ENCODE measurements at regions not wholly inside any gene's neighbourhood (a gene's known extent, or its start where the extent isn't known, plus 50 kb on each side); places are given as distances from the start of the nearest gene placed in this dataset.
"Not testable (repeated sequence)": the region's sequence is repeated elsewhere in the genome, so short reads cannot be mapped to it uniquely, and the experiment has no call there.

DNA sequence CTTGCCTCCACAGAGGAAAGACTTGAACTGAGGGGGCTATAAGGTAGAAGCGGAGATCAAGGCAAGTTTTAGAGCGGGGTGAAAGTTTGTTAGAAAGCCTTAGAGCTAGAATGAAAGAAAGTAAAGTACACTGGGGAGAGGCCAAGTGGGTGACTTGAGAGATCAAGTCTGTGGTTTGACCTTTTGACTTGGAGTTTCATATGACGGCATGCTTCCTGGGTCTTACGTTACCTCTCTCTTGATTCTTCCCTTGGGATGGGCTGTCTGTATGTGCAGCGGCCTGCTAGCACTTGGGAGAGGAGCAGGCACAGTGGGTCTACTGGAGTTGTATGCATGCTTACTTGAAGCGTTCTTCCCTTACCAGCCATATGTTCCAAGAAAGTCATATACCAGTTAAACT, 1768.5 kb downstream of the PCDH9 start:
- DNase-seq, result no peak

DNA sequence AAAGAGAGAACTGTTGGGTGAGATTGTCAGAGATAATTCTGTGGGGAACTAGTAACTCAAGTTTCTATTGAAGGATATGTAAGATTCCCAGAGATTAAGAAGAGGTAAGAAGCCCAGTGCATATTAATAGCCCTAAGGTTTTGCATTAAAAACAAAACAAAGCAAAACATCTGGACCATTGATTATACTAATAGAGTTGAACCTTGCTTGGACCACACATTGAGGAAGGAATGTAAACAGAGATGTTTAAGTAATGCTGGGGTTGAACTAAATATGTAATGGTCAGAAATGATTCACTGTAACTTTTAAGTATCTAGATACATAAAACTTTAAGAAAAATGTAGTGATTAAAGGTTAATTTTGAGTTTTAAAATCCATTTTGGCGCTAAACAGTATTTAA, 1770.0 kb downstream of the PCDH9 start:
- no peak for DNase-seq

DNA sequence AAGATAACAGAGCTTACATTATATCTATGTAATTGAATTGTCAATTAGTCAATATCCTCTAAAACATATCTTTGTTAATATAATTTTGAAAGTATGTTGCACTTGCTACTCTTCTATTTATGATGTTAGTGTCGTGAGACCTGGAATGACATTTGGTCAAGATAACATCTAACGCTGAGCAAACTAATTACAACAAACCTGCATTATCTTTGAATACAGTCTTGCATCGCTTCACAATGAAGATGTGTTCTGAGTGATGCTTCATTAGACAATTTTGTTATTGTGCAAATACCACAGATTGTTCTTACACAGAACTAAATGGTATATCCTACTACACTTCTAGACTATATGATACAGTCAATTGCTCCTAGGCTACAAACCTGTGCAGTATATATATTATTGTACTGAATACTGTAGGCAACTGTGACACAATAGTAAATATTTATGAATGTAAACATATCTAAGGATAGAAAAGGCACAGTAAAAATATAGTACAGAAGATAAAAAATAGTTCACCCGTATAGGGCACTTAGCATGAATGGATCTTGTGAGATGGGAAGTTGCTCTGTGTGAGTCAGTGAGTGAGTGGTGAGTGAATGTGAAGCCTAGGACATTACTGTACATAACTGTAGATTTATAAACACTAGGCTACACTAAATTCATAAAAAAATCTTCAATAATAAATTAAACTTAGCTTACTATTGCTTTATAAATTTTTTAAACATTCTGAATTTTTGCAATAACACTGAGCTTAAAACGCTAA, 1773.8 kb downstream of the PCDH9 start:
- DNase-seq, result no peak

DNA sequence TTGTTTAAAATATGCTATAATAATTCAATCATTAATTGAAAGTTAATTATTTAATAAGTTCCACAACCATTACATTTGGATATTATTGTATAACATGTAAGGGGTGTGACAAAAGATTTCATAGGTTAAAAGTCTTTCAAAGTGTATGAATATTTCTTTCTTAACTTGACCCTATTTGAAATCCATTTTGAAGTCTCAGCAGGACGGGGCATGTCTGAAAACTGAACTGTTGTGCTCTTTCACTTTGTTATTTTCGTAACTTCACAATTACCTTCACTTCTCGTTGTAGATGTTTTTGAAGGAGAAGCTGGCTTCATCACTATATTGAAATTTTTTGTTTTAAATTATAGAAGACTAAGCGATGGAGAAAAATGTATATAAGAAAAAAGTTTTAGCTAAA, 1775.7 kb downstream of the PCDH9 start:
- no peak for DNase-seq

DNA sequence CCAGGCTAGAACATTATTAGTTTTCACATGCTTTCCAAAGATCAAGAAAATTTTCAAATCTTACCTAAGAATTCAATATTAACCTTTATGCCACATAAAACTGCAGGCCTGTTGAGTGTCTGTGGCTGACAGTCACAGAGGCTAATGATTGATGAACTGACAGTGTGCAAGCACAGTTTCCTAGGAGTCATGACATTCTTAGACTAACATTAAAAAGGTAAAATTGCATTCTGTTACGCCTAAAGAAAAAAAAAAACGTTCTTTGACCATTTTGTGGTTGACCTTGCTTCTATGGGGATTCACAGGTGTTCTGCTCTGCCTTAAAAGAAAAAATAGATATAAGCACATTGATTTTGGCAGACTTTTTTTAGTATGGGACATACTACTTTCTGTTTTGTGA, 1776.2 kb downstream of the PCDH9 start:
- no peak for DNase-seq

DNA sequence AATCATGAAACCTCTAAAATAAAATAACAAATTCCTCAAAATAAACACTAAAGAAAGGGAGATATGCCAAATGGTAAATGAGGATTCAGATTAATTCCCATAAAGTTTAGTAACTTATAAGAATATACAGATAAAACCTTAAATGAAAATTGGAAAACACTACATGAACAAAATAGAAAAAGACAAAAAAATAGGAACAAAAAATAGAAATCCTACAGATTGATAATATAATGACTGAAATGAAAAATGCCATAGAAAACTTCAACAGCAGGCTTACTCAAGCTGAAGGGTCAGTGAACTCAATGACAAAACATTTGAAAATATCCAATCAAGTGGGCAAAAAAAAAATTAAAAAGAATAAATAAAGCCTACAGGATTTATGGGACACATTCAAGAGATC, 1784.8 kb downstream of the PCDH9 start:
- DNase-seq, result no peak

DNA sequence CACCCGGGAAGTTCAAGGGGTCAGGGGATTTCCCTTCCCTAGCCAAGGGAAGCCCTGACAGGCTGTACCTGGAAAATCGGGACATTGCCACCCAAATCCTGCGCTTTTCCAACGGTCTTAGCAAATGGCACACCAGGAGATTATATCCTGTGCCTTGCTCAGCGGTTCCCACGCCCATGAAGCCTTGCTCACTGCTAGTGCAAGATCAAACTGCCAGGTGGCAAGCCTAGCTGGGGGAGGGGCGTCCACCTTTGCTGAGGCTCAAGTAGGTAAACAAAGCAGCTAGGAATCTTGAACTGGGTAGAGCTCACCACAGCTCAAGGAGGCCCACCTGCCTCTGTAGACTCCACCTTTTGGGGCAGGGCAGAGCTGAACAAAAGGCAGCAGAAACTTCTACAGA, 1794.5 kb downstream of the PCDH9 start:
- DNase-seq, result no peak

DNA sequence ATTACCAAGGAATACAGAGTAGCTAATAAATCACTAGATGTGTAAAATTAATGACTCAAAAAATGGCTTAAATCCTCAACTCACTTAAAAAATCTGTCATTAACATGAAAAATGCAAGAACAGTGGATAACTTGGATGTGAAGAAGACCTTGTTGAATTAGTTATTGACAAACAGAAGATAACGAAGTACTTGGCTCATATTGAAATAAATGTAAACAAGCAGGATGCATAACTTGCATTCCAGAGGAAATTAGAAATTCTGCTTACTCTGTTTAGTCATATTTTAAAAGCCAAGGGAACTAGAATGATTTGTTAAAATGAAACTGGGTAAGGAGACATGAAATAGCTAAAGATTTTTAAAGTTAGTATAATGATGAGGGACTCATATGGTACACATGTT, 1812.2 kb downstream of the PCDH9 start:
- DNase-seq, result no peak

DNA sequence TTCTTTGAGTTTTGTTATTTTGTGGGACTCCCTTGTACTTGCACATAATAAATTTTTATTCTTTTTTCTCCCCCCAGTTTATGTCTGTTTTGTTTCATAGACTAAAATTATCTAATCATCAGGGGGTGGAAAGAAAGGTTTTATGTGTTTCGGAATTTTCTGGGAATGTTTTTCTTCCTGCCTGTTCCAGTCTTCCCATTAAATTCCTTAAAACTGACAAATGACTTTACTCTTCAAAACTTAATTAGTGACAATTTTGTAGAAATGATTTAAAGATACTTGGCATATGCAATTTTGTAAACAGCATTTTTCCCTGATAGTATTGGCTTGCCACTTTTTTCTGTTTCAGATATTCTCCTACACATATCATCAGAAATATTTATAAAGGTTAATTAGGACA, 1813.4 kb downstream of the PCDH9 start:
- DNase-seq, result no peak

DNA sequence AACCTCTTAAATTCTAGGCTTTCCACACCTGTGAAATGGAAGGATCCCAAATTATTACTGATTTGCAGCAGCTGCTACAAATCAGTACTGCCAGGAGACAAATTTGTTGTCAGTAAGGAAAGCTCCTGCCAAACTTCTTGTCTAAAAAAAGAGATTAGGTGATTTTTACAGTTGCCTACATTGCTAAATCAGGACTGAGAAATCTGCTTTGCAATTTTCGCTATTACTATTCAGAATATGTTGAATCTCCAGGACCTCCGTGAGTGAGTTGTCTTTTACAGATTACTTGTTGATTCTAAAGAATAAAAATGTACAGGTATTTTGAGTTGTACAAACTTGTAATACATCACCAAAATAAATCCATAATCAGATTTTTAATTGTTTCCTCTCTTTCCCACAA, 1815.9 kb downstream of the PCDH9 start:
- DNase-seq, result no peak

DNA sequence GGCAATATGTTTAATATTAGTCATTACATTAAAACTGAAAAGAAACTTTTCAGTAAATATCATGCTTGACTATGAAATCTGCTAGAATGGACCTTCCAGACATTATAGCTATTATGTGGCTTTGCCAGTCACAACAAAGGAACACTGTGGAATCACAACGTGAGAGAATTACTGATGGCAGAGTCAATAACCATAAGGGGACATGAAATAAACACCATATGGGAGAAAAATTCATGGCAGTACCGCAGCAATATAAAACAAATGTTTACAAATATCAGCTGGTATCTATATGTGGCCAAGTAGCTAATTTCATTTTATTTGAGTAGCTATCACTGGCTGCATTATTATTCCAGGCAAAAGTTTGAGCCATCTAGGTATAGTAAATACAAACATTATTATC, 1818.6 kb downstream of the PCDH9 start:
- no peak for DNase-seq

DNA sequence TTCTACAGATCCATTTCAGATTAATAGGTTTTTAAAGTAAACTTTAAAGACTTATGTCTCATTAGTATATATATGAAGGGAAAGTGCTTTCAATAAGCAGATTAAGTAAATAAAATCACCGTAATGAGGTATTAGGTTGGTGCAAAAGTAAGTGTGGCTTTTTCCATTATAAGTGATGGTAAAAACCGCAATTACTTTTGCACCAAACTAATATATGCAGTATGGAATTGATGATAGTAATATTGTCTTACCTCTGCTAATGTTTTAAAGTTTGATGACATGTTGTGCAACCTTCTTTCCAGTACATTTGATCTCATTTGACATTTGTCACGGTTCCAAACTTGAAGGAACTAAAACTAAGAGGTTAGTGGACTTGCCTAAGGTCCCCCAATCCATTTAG, 1819.3 kb downstream of the PCDH9 start:
- DNase-seq, result no peak

DNA sequence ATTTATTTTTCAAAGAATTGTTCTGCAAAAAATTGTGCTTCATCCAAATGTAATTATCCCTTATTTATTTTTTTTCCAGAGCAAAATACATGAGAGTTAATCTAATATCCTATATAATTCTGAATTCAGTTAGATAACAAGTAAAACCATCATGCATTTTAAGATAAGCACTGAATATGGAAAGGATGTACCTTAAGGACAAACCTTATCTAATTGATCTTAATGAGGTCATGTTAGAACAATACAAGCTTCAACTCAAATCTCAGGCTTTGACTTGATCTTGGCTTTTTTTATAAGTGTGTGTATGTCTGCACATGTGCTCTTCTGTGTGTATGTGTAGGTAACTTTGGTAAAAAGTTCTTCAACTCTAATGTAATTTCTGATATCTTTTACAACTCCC, 1828.8 kb downstream of the PCDH9 start:
- DNase-seq, result no peak

DNA sequence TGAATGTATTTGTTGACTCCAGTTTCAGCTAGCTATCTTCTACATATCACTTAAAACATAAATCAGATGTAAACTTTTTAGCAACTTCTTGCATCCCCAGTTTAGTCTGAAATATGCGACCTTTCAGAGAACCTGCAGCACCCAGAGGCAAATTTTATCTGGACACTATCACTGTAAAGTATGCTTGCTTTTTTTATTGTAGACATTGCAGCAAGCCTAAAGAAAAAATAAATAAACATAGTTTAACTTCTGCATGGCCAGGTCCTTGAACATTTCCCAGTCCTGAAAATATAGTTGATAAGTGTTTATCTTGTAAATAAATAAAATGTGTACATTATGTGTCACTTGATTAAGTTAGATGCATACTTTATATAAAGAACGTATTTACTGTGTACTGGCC, 1829.4 kb downstream of the PCDH9 start:
- DNase-seq, result no peak

DNA sequence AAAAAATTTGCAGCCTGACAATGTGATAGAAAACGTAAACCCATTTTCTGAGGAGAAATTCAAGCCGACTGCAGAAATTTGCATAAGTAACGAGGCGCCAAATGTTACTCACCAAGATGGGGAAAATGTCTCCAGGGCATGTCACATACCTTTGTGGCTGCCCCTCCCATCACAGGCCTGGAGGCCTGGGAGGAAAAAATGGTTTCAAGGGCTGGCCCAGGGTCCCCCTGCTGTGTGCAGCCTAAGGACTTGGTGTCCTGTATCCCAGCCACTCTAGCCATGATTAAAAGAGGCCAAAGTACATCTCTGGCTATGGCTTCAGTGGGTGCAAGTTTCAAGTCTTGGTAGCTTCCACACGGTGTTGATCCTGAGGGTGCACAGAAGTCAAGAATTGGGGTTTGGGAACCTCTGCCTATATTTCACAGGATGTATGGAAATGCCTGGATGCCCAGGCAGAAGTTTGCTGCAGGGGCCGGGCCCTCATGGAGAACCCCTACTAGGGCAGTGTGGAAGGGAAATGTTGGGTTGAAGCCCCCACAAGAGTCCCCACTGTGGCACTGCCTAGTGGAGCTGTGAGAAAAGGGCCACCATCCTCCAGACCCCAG, 1842.3 kb downstream of the PCDH9 start:
- no peak for DNase-seq

DNA sequence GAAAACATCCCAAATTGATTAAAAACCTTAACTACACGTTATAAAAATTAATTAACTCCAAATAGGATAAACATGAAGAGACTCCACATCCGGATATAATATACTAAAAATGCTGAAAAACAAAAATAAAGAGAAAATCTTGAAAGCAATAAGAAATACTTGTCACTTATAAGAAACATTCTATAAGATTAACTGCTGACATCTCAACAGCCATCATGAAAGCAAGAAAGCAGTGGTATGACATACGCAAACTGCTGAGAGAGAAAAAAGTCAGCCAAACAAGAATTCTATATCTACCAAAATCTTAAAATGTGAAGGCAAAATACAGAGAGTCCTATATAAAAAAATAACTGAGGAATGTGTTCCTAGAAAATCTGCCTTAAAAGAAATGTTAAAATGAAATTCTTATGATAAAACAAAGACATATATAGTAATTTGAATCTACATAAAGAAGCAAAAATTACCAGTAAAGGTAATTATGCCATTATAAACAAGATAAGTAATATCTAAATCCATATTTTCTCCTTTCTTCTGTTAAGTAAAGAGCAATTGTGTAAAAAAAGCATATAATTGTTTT, 1851.1 kb downstream of the PCDH9 start:
- DNase-seq, result no peak

DNA sequence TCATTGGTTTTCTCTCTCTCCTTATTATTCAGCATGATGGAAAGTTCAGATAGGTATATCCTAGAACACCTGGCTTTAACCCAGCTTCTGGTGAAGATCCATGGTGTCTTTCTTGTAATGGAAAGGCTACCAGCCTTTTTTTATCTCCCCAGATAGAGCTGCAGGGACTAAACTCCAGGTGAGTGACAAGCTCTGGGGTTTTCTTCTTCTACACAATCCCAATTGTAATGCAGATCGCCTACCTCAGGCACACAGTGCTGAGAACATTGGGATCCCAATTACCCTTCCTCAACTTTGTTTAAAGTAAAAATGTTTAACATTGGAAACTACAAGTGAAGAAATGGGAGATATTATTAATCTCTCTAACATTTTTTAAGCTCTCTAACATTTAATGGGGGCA, 1851.7 kb downstream of the PCDH9 start:
- DNase-seq, result no peak

DNA sequence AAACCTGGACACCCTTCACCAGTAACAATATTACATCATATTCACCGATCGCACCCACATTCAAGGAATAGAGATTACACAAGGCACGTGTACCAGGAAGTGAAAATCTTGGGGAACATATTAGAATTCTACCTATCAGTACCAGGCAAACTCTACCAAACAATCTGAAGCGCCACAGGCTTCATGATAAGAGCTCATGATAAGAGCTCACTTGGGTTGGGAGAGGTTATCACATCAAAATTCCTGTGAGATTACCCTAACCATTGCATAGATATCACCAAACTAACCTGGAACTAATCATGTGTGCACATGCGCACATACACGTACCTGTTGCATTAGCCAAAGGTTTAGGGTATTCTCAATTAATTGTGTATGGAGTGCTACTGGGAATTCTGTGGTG, 1861.3 kb downstream of the PCDH9 start:
- DNase-seq, result no peak

DNA sequence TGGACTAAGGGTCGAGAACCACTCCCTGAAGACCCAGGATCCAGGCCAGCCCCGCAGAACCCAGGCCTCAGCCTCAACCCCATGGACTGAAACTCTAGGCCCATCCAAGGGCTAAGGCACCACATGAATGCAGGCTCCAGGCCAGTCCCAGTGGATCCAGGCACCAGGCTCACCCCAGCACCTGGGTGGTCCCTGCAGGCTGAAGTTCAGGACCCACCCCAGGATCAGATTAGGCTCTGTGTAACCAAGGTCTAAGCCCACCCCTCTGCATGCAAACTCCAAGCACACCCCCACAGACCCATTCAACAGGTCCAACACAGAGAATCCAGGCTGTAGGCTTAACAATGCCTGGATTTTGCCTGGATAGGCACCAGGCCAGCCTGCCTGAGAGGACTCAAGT, 1876.2 kb downstream of the PCDH9 start:
- no peak for DNase-seq

DNA sequence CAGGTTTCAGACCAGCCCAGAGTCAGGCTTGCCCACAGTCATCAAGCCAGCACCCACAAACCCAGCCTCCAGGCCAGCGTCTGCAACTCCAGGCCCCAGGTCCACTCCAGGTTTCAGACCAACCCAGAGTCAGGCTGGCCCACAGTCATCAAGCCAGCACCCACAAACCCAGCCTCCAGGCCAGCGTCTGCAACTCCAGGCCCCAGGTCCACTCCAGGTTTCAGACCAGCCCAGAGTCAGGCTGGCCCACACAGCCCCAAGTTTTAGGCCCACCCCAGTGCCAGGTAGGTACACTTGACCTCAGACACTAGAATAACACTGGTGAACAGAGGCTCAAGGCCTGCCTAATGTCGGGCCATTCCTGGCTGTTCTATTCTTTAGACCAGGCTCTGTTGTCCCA, 1877.0 kb downstream of the PCDH9 start:
- DNase-seq, result not testable (repeated sequence)

DNA sequence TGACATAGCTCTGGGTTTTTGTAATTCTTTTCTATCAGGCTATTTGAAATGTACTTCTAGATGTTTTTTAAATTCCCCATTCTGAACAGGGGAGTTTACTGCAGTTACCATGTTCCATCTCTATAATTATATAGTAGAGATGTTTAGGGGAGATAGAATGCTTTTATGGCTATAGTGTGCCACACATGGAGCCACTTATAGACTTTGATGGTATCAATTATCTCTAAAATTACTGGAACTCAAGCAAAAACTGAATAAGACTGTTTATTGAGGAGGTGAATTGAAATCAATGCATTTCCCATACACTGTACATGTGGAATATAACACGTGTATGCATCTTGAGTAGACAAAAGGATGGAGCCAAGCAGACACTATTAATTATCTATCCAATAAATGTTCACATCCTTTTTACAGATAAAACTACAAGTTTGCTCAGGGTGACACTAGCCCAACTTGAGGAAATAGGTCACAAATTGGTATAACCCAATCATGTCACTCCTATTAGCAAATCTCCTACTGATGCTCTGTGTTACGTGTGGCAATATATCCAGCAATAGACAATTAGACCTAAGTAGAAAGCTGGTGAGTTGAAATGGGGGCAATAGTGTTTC, 1882.6 kb downstream of the PCDH9 start:
- DNase-seq, result no peak

DNA sequence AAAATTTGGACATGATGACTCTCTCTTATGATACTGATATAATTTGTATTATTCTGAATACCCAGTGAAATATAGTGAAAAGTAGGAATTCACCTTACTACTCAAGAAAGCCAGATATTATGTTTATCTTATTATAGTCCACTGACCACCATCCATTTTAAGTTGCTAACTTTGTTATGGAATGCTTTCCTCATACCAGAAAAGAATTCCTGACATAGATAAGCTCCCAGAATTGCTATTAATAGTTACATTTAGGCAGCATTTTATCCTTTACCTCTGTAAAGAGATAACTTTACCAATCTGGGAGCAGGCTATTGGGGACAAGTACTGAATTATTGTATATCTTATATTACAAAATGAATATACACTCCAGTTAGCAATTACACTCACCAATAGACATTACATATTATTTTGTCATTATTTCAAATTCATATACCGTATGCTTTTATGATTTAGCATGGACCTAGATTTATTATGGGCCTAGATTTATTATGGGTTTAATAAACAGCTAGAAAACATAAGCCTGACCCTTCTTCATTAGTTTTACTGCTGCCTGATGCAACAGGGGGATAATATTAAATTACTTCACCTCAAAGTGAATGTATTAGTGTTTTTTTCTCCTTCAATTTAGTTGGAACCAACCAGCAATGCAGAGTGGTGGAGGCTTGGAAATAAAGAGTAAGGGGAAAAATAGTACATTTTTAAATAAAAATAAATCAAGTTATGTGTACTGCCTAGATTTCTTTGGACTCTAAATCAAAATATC, 1886.1 kb downstream of the PCDH9 start:
- DNase-seq, result no peak

DNA sequence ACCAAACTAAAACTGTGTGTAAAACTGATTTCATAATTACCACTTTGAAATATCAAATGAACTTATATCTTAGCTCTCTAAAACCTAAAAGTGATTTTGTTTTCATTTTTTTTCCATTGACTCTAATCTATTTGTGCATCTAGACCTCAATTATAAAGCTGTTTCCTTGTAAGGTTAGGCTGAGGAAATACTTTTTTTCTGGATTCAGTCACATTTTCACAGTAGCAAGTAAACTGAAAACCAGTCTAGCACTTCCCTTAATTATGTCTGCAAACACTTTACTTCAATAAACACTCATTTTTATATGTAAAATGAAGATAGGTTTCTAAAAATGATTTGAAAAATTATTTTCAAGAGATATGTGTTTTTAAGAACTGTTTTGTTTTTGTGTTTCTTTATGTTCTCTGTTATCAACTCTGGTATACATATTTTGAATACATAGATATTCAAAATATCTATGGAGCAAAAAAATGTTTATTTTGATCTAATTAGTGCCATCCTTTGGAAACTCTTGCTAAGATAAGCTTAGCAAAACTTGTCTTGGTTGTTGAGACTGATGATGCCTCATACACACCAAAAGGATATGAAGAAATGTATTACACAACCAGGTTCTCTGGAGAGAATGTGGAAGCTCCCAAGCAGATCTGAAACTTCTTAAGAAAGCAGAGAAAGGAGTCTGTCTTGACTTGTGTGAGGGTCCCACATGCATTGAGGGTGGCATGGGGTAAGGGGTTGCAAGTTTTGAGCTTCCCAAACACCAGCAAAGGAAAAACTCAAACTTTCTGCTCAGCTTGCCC, 1887.4 kb downstream of the PCDH9 start:
- no peak for DNase-seq
